OCI-LY7 (cell line): ENCODE measurements at regions not wholly inside any gene's neighbourhood (a gene's known extent, or its start where the extent isn't known, plus 50 kb on each side); places are given as distances from the start of the nearest gene placed in this dataset.

Source experiments
- BruUV-seq: library from RNA; stranded (reverse); fragments of 400-500 nt; replicated peaks from 2 replicates; lab custom pipeline; 2021; lab: Mats Ljungman, UMichigan
- CTCF ChIA-PET: fragments of 300-600 bp; sonication (Branson Sonifier 250); formaldehyde crosslinking; loops from one replicate; lab custom pipeline; 2022; ENCODE audit warnings: antibody characterized with exemption; ENCODE audit not compliant: unreplicated experiment; lab: Charles Lee
- POLR2A ChIA-PET: fragments of 300-600 bp; sonication (Branson Sonifier 250); formaldehyde crosslinking; loops from one replicate; lab custom pipeline; 2022; ENCODE audit warnings: antibody characterized with exemption; lab: Charles Lee
- DNase-seq: peaks from one replicate; pipeline ENCODE4 v3.0.0-alpha.2; 2015; ENCODE audit warnings: low spot score
- H2AFZ ChIP-seq: fragments of 200-600 bp; sonication (generic), shearing (Covaris generic); 2 replicates; pipeline ENCODE4 v1.6.1; 2014; ENCODE audit warnings: mild to moderate bottlenecking, antibody characterized with exemption, low read length, moderate library complexity
- H3K27ac ChIP-seq: fragments of 200-600 bp; sonication (generic); 2 replicates; pipeline ENCODE4 v1.5.1; 2014; ENCODE audit warnings: mixed run types, low read depth, mild to moderate bottlenecking, moderate library complexity, low read length, inconsistent platforms; ENCODE audit not compliant: poor library complexity, severe bottlenecking
- H3K36me3 ChIP-seq: fragments of 200-600 bp; sonication (generic); 2 replicates; pipeline ENCODE4 v1.6.1; 2014; ENCODE audit warnings: mild to moderate bottlenecking, antibody characterized with exemption, low read length, moderate library complexity, mixed read lengths; ENCODE audit not compliant: insufficient read depth
- H3K4me1 ChIP-seq: fragments of 200-600 bp; sonication (generic); 2 replicates; pipeline ENCODE4 v1.5.1; 2014; ENCODE audit warnings: mild to moderate bottlenecking, low read length; ENCODE audit not compliant: insufficient read depth, poor library complexity, severe bottlenecking
- H3K4me2 ChIP-seq: fragments of 200-600 bp; sonication (generic); 2 replicates; pipeline ENCODE4 v1.6.1; 2014; ENCODE audit warnings: mild to moderate bottlenecking, low read length
- H3K4me3 ChIP-seq: fragments of 200-600 bp; sonication (generic); 2 replicates; pipeline ENCODE4 v1.5.1; 2014; ENCODE audit warnings: mild to moderate bottlenecking, low read depth, low read length; ENCODE audit not compliant: poor library complexity, severe bottlenecking
- H3K79me2 ChIP-seq: fragments of 200-600 bp; sonication (generic); 2 replicates; pipeline ENCODE4 v1.6.1; 2016; ENCODE audit warnings: low read depth, mild to moderate bottlenecking, low read length, moderate library complexity, mixed read lengths; ENCODE audit not compliant: insufficient read depth
- H3K9me2 ChIP-seq: fragments of 200-600 bp; sonication (generic); 2 replicates; pipeline ENCODE4 v1.6.1; 2016; ENCODE audit warnings: mild to moderate bottlenecking, low read length, mixed read lengths; ENCODE audit not compliant: insufficient read depth
- H3K9me3 ChIP-seq: fragments of 200-600 bp; sonication (generic); 2 replicates; pipeline ENCODE4 v1.6.1; 2014; ENCODE audit warnings: mild to moderate bottlenecking, mixed run types, low read length, mixed read lengths
- H4K20me1 ChIP-seq: fragments of 200-600 bp; sonication (generic); 2 replicates; pipeline ENCODE4 v1.6.1; 2014; ENCODE audit warnings: mild to moderate bottlenecking, antibody characterized with exemption, low read length, moderate library complexity, mixed read lengths; ENCODE audit not compliant: insufficient read depth
- EZH2phosphoT487 ChIP-seq: fragments of 200-600 bp; sonication (generic); IDR thresholded peaks from 2 replicates; pipeline ENCODE4 v1.6.1; 2018; ENCODE audit warnings: low read depth, borderline replicate concordance, mild to moderate bottlenecking, mixed run types, antibody characterized with exemption, low read length, moderate library complexity, mixed read lengths
- intact Hi-C: fragments of 100-400 bp; cut with micrococcal nuclease; formaldehyde crosslinking; loops from one replicate; pipeline ENCODE4 v1.10.0; 2022; ENCODE audit not compliant: unreplicated experiment
- TF ChIP-seq, protein P1 (sequence below): fragments of 200-600 bp; sonication (generic); conservative IDR thresholded peaks from 2 replicates; pipeline ENCODE4 v1.5.1; 2014; ENCODE audit warnings: mild to moderate bottlenecking, antibody characterized with exemption, low read length, moderate library complexity, mixed read lengths

DNA sequence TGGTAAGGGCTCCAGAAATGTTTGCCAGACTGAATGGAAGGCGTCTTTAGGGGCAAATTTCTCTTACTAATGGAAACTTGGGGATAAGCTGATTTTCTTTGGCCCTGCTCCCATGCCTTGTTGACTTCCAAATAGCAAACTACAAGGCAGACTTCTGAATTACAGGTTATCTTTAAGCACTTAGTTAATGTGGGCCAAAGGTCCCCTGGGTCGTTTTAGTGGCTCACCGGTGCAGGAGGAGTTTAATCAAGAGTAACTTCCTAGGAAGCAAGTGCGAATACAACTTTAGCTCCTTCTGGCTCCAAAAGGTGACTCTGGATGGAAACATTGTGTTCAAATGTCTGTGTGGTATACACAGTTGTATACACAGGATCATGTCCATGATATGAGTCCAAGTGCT, 323.6 kb downstream of the SLITRK2 start:
- H3K4me2 ChIP-seq: no peak overlapping the region
- BruUV-seq: no TSS peak
- H3K79me2 ChIP-seq: no peaks in the 10 kb centered on the region
- no peaks in the 10 kb centered on the region for H3K9me2 ChIP-seq
- no peak for TF ChIP-seq EZH2phosphoT487
- TF ChIP-seq, protein P1, sequence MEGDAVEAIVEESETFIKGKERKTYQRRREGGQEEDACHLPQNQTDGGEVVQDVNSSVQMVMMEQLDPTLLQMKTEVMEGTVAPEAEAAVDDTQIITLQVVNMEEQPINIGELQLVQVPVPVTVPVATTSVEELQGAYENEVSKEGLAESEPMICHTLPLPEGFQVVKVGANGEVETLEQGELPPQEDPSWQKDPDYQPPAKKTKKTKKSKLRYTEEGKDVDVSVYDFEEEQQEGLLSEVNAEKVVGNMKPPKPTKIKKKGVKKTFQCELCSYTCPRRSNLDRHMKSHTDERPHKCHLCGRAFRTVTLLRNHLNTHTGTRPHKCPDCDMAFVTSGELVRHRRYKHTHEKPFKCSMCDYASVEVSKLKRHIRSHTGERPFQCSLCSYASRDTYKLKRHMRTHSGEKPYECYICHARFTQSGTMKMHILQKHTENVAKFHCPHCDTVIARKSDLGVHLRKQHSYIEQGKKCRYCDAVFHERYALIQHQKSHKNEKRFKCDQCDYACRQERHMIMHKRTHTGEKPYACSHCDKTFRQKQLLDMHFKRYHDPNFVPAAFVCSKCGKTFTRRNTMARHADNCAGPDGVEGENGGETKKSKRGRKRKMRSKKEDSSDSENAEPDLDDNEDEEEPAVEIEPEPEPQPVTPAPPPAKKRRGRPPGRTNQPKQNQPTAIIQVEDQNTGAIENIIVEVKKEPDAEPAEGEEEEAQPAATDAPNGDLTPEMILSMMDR: no peak
- no peaks in the 10 kb centered on the region for H3K4me1 ChIP-seq
- intact Hi-C loops: no loop called here
- H4K20me1 ChIP-seq: no peaks in the 10 kb centered on the region
- no peak overlapping the region for H3K27ac ChIP-seq
- no peak for DNase-seq
- no peaks in the 10 kb centered on the region for H3K9me3 ChIP-seq
- no peaks in the 10 kb centered on the region for H3K36me3 ChIP-seq
- POLR2A ChIA-PET: no interaction called here
- no peak overlapping the region for H3K4me3 ChIP-seq
- CTCF ChIA-PET: no interaction called here
- no peak overlapping the region for H2AFZ ChIP-seq

DNA sequence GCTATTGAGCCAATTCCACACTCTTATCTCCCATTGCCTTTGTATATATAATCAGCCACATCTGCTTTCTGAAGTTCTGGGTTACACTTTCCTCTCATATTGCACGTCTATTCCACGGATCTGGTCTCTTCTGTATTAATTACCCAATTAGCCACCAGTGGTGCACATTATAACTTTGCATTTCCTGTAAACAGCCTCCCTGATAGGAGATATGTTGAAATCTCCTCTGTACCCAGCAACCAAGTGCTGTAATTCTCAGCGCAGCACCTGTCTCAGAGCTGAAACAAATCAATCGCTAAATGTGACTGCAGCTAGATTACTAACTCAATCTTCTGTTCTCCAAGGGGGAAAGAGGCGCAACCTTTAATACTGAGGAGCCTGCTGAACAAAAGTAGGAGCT, 326.4 kb downstream of the SLITRK2 start:
- Histone ChIP-seq H3K79me2 (no peaks in the 10 kb centered on the region), H3K4me2 (no peak overlapping the region), H3K27ac (no peak overlapping the region), H3K9me3 (no peaks in the 10 kb centered on the region), H4K20me1 (no peaks in the 10 kb centered on the region), H2AFZ (no peak overlapping the region), H3K4me1 (no peaks in the 10 kb centered on the region), H3K36me3 (no peaks in the 10 kb centered on the region), H3K9me2 (no peaks in the 10 kb centered on the region), H3K4me3 (no peak overlapping the region)
- no TSS peak for BruUV-seq
- intact Hi-C loops: no loop called here
- ChIA-PET CTCF (no interaction called here), POLR2A (interaction anchor here (0.7 kb wide), 1 partner anchor 572 kb away, joined by 3 read pairs; no protein-coding TSS in a partner anchor)
- DNase-seq: no peak
- TF ChIP-seq EZH2phosphoT487: no peak
- TF ChIP-seq, protein P1: no peak

DNA sequence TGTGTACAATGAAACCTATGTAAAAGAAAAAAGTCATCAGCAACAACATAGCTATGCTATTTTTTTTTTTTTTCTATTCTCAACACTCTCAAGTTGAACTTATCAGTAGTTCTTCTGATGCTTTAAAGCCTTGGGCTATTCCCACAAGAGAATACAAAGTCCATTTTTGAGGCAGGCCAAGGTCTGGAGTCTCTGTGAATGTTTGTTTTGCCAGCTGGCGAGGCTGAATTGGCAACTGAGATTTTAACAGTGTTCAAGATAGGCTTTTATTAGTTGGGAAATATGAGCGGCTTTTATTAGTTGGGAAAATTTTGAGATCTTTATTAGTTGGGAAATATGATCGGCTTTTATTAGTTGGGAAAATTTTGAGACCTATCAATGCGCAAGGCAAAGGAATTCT, 336.6 kb downstream of the SLITRK2 start:
- H3K27ac ChIP-seq: no peak overlapping the region
- no peaks in the 10 kb centered on the region for H3K36me3 ChIP-seq
- TF ChIP-seq EZH2phosphoT487: no peak
- TF ChIP-seq, protein P1: no peak
- no peaks in the 10 kb centered on the region for H3K4me1 ChIP-seq
- intact Hi-C loops: no loop called here
- H2AFZ ChIP-seq: no peak overlapping the region
- no peak overlapping the region for H3K4me3 ChIP-seq
- H4K20me1 ChIP-seq: no peaks in the 10 kb centered on the region
- no peak overlapping the region for H3K4me2 ChIP-seq
- H3K9me2 ChIP-seq: no peaks in the 10 kb centered on the region
- CTCF ChIA-PET: no interaction called here
- no TSS peak for BruUV-seq
- no peaks in the 10 kb centered on the region for H3K79me2 ChIP-seq
- DNase-seq: no peak
- POLR2A ChIA-PET: no interaction called here
- H3K9me3 ChIP-seq: no peaks in the 10 kb centered on the region
